ENCODE measurements at regions not wholly inside any gene's neighbourhood (a gene's known extent, or its start where the extent isn't known, plus 50 kb on each side); places are given as distances from the start of the nearest gene placed in this dataset.

GRCh38 chr4:181559637-181560036 is 683.6 kb upstream of the TENM3 start:
- Histone ChIP-seq H3K4me2 (ENCODE audit: low read depth, low read length) (no peak overlapping the region), H2AFZ (ENCODE audit: low read length) (no peak overlapping the region), H4K20me1 (ENCODE audit: insufficient read depth, low read length) (no peaks in the 10 kb centered on the region), H3K27ac (ENCODE audit: extremely low read length, insufficient read depth, low read length) (no peak overlapping the region), H3K27me3 (ENCODE audit: control insufficient read depth in 1 of 2, insufficient read depth in 2 of 2, low read length in 2 of 2) (peaks cover 0 to 4% of the 10 kb centered on the region in 2 experiments; a peak in 3 of 5 replicates), H3K36me3 (replicated peaks in 1 of 2; ENCODE audit: control insufficient read depth in 1 of 2, insufficient read depth in 2 of 2, low read length in 2 of 2) (no peaks in the 10 kb centered on the region), H3K79me2 (ENCODE audit: insufficient read depth, low read length) (no peaks in the 10 kb centered on the region), H3K9me3 (ENCODE audit: low read length) (no peaks in the 10 kb centered on the region), H3K4me1 (ENCODE audit: insufficient read depth, low read length) (no peaks in the 10 kb centered on the region), H3K4me3 (replicated peaks in 1 of 3; ENCODE audit: insufficient read depth in 1 of 3, low read depth in 2 of 3, low read length in 3 of 3) (no peak overlapping the region), H3K9ac (ENCODE audit: insufficient read depth, low read depth, low read length) (no peak overlapping the region)
- no peak for DNase-seq (ENCODE audit: low spot score)
- in situ Hi-C loops (cut with HindIII; ENCODE audit: extremely low pct_ligation_motif_present, low pct_unique_long_range_greater_than_20kb): loop anchor here (25.0 kb wide), 1 partner anchor 1253 kb away; no protein-coding TSS in a partner anchor
- TF ChIP-seq TAF1 (CRISPR knock-in tag; IDR thresholded peaks at IDR 0.05): no peak
- no peak for TF ChIP-seq DRAP1 (CRISPR knock-in tag; IDR thresholded peaks at IDR 0.05)
- no peak for TF ChIP-seq ARHGAP35 (CRISPR knock-in tag; IDR thresholded peaks at IDR 0.05; ENCODE audit: borderline replicate concordance)
- WGBS (ENCODE audit: low lambda C conversion rate): 3% methylated on average over 4 of the region's 4 CpGs
- intact Hi-C loops (cut with micrococcal nuclease; ENCODE audit: unreplicated experiment): no loop called here
- no peak for ATAC-seq
- POLR2A ChIA-PET: no interaction called here
- BruUV-seq (replicated peaks): no TSS peak
- no peak for FAIRE-seq
- CTCF ChIA-PET (ENCODE audit: low intra/inter-chr PET ratio, low total read pairs): no interaction called here

GRCh38 chr4:181562399-181562798 is 680.8 kb upstream of the TENM3 start:
- Histone ChIP-seq H3K79me2 (ENCODE audit: insufficient read depth, low read length) (no peaks in the 10 kb centered on the region), H3K4me1 (ENCODE audit: insufficient read depth, low read length) (no peaks in the 10 kb centered on the region), H4K20me1 (ENCODE audit: insufficient read depth, low read length) (no peaks in the 10 kb centered on the region), H3K27me3 (ENCODE audit: control insufficient read depth in 1 of 2, insufficient read depth in 2 of 2, low read length in 2 of 2) (peaks cover 0 to 4% of the 10 kb centered on the region in 2 experiments; a peak in 3 of 5 replicates), H3K9me3 (ENCODE audit: low read length) (no peaks in the 10 kb centered on the region), H3K9ac (ENCODE audit: insufficient read depth, low read depth, low read length) (no peak overlapping the region), H3K4me2 (ENCODE audit: low read depth, low read length) (no peak overlapping the region), H3K36me3 (replicated peaks in 1 of 2; ENCODE audit: control insufficient read depth in 1 of 2, insufficient read depth in 2 of 2, low read length in 2 of 2) (no peaks in the 10 kb centered on the region), H3K27ac (ENCODE audit: extremely low read length, insufficient read depth, low read length) (no peak overlapping the region), H3K4me3 (replicated peaks in 1 of 3; ENCODE audit: insufficient read depth in 1 of 3, low read depth in 2 of 3, low read length in 3 of 3) (no peak overlapping the region), H2AFZ (ENCODE audit: low read length) (no peak overlapping the region)
- FAIRE-seq (no peak), DNase-seq (ENCODE audit: low spot score) (no peak), ATAC-seq (no peak)
- CTCF ChIA-PET (ENCODE audit: low intra/inter-chr PET ratio, low total read pairs): no interaction called here
- WGBS (ENCODE audit: low lambda C conversion rate): 0% methylated on average over 2 of the region's 2 CpGs
- TF ChIP-seq JUNB (CRISPR knock-in tag; IDR thresholded peaks at IDR 0.05; ENCODE audit: borderline replicate concordance) (no peak), MAX (IDR thresholded peaks at IDR 0.05) (no peak), PBX2 (CRISPR knock-in tag; IDR thresholded peaks at IDR 0.05) (no peak), TEAD2 (CRISPR knock-in tag; IDR thresholded peaks at IDR 0.05) (no peak), STAG1 (CRISPR knock-in tag; IDR thresholded peaks at IDR 0.05) (no peak), ZNF629 (CRISPR knock-in tag; conservative IDR thresholded peaks at IDR 0.05) (no peak), ATM (IDR thresholded peaks at IDR 0.05; ENCODE audit: borderline replicate concordance) (no peak), ZNF746 (CRISPR knock-in tag; IDR thresholded peaks at IDR 0.05) (no peak), RFX5 (IDR thresholded peaks at IDR 0.05; ENCODE audit: low read depth, low read length) (no peak), ZNF343 (CRISPR knock-in tag; IDR thresholded peaks at IDR 0.05) (no peak), RFX3 (CRISPR knock-in tag; IDR thresholded peaks at IDR 0.05) (no peak), ZNF350 (CRISPR knock-in tag; IDR thresholded peaks at IDR 0.05; ENCODE audit: borderline replicate concordance, low read depth) (no peak), MAF1 (CRISPR knock-in tag; IDR thresholded peaks at IDR 0.05; ENCODE audit: borderline replicate concordance) (no peak), PTBP1 (IDR thresholded peaks at IDR 0.05; ENCODE audit: low read depth, low read length, poor library complexity, severe bottlenecking) (no peak), ZNF747 (CRISPR knock-in tag; IDR thresholded peaks at IDR 0.05; ENCODE audit: borderline replicate concordance) (no peak), EHMT2 (IDR thresholded peaks at IDR 0.05; ENCODE audit: borderline replicate concordance, low read depth, low read length) (no peak)
- no TSS peak for BruUV-seq (replicated peaks)
- in situ Hi-C loops (cut with HindIII; ENCODE audit: extremely low pct_ligation_motif_present, low pct_unique_long_range_greater_than_20kb): loop anchor here (25.0 kb wide), 1 partner anchor 1250 kb away; no protein-coding TSS in a partner anchor
- intact Hi-C loops (cut with micrococcal nuclease; ENCODE audit: unreplicated experiment): no loop called here
- POLR2A ChIA-PET: no interaction called here

All from HepG2 (cell line).